ENCODE measurements at regions not wholly inside any gene's neighbourhood (a gene's known extent, or its start where the extent isn't known, plus 50 kb on each side); places are given as distances from the start of the nearest gene placed in this dataset.

DNA sequence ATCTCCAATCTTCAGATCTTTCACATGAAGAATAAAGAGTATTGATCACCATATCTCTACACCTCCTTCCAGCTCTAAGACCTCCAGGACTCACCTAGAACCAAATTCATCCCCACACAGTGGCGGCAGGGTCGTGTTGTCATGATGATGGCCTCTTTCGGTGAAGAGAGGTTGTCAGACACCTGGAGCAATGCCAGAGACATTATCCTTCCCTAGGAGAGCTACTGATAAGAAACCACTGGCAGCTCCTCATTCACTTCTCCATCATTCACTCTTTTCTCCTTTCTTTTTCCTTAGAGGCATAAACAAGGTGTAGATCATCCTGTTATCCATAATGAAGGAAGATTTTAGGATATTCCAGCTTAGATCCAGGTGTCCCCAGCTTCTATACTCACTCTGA is 197.9 kb upstream of the TNP1 start:
- intact Hi-C loops (cut with micrococcal nuclease; ENCODE audit: unreplicated experiment), result no loop called here
- CTCF ChIA-PET, result no interaction called here
- Histone ChIP-seq H3K4me3 (ENCODE audit: low read depth, low read length, poor library complexity, severe bottlenecking) (no peak overlapping the region), H3K27ac (ENCODE audit: low read depth, low read length, poor library complexity, severe bottlenecking) (no peak overlapping the region), H3K4me1 (ENCODE audit: insufficient read depth, low read length, poor library complexity, severe bottlenecking) (no peaks in the 10 kb centered on the region), H3K27me3 (replicated peaks; ENCODE audit: insufficient read depth, low read depth, low read length, poor library complexity) (no peaks in the 10 kb centered on the region), H3K9me3 (ENCODE audit: low read depth, low read length, poor library complexity, severe bottlenecking) (no peaks in the 10 kb centered on the region), H3K36me3 (ENCODE audit: insufficient read depth, low read length, poor library complexity, severe bottlenecking) (no peaks in the 10 kb centered on the region)
- DNase-seq (ENCODE audit: low spot score), result no peak
- TF ChIP-seq, protein P1, sequence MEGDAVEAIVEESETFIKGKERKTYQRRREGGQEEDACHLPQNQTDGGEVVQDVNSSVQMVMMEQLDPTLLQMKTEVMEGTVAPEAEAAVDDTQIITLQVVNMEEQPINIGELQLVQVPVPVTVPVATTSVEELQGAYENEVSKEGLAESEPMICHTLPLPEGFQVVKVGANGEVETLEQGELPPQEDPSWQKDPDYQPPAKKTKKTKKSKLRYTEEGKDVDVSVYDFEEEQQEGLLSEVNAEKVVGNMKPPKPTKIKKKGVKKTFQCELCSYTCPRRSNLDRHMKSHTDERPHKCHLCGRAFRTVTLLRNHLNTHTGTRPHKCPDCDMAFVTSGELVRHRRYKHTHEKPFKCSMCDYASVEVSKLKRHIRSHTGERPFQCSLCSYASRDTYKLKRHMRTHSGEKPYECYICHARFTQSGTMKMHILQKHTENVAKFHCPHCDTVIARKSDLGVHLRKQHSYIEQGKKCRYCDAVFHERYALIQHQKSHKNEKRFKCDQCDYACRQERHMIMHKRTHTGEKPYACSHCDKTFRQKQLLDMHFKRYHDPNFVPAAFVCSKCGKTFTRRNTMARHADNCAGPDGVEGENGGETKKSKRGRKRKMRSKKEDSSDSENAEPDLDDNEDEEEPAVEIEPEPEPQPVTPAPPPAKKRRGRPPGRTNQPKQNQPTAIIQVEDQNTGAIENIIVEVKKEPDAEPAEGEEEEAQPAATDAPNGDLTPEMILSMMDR (conservative IDR thresholded peaks at IDR 0.05; ENCODE audit: low read depth, low read length), result no peak
- TF ChIP-seq EZH2 (IDR thresholded peaks at IDR 0.05; ENCODE audit: borderline replicate concordance, low read depth, low read length, poor library complexity, severe bottlenecking), result no peak
- no TSS peak for BruUV-seq (replicated peaks)
- POLR2A ChIA-PET (ENCODE audit: low non-redundant PET), result no interaction called here

DNA sequence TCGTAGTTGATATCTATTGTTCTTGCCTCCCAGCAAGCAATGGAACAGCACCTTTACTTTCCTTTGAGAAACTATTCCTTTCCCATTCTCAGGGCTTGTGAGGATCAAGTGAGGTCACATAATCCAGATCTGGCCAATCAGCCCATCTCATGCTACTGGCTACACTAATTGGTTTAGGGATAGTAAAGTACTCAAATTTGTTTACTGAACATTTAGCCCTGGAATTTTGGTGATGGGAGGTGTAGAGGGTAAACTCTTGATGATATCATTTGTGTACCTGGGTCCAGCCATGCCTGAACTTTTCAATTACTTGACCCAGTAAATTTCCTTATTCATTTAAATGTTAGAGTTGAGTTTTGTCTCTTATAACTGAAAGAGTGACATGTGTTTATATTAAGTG is 195.8 kb upstream of the TNP1 start:
- intact Hi-C loops (cut with micrococcal nuclease; ENCODE audit: unreplicated experiment), result no loop called here
- Histone ChIP-seq H3K27me3 (replicated peaks; ENCODE audit: insufficient read depth, low read depth, low read length, poor library complexity) (no peaks in the 10 kb centered on the region), H3K4me1 (ENCODE audit: insufficient read depth, low read length, poor library complexity, severe bottlenecking) (no peaks in the 10 kb centered on the region), H3K9me3 (ENCODE audit: low read depth, low read length, poor library complexity, severe bottlenecking) (no peaks in the 10 kb centered on the region), H3K36me3 (ENCODE audit: insufficient read depth, low read length, poor library complexity, severe bottlenecking) (no peaks in the 10 kb centered on the region), H3K27ac (ENCODE audit: low read depth, low read length, poor library complexity, severe bottlenecking) (no peak overlapping the region), H3K4me3 (ENCODE audit: low read depth, low read length, poor library complexity, severe bottlenecking) (no peak overlapping the region)
- ChIA-PET CTCF (no interaction called here), POLR2A (ENCODE audit: low non-redundant PET) (no interaction called here)
- TF ChIP-seq, protein P1 (conservative IDR thresholded peaks at IDR 0.05; ENCODE audit: low read depth, low read length), result no peak
- TF ChIP-seq EZH2 (IDR thresholded peaks at IDR 0.05; ENCODE audit: borderline replicate concordance, low read depth, low read length, poor library complexity, severe bottlenecking), result no peak
- no peak for DNase-seq (ENCODE audit: low spot score)
- BruUV-seq (replicated peaks), result no TSS peak

DNA sequence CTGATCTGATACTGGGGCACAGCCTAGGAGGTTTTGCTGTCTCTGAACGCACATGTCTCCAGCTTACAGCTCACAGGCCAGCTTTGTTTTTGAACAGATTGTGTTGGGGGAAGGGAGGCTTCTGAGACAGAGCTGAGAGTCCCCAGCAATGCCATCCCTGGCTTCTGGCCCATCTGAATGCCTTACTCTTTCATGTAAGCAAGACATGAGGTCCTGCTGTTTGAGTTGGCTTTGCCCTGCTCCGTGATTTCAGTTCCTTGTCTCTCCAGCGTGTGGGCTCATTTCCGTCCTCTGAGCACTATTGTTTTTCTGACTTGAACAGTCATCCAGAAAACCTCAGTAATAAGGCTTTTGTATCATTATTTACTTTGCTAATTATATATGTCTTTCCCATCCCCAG is 194.9 kb upstream of the TNP1 start:
- ChIA-PET POLR2A (ENCODE audit: low non-redundant PET) (no interaction called here), CTCF (no interaction called here)
- TF ChIP-seq, protein P1 (conservative IDR thresholded peaks at IDR 0.05; ENCODE audit: low read depth, low read length), result no peak
- no peak for TF ChIP-seq EZH2 (IDR thresholded peaks at IDR 0.05; ENCODE audit: borderline replicate concordance, low read depth, low read length, poor library complexity, severe bottlenecking)
- no peak overlapping the region for H3K27ac ChIP-seq (ENCODE audit: low read depth, low read length, poor library complexity, severe bottlenecking)
- no peaks in the 10 kb centered on the region for H3K4me1 ChIP-seq (ENCODE audit: insufficient read depth, low read length, poor library complexity, severe bottlenecking)
- intact Hi-C loops (cut with micrococcal nuclease; ENCODE audit: unreplicated experiment), result no loop called here
- H3K4me3 ChIP-seq (ENCODE audit: low read depth, low read length, poor library complexity, severe bottlenecking), result no peak overlapping the region
- H3K36me3 ChIP-seq (ENCODE audit: insufficient read depth, low read length, poor library complexity, severe bottlenecking), result no peaks in the 10 kb centered on the region
- no peak for DNase-seq (ENCODE audit: low spot score)
- no peaks in the 10 kb centered on the region for H3K9me3 ChIP-seq (ENCODE audit: low read depth, low read length, poor library complexity, severe bottlenecking)
- no TSS peak for BruUV-seq (replicated peaks)
- no peaks in the 10 kb centered on the region for H3K27me3 ChIP-seq (replicated peaks; ENCODE audit: insufficient read depth, low read depth, low read length, poor library complexity)
